ENCODE measurements at regions not wholly inside any gene's neighbourhood (a gene's known extent, or its start where the extent isn't known, plus 50 kb on each side); places are given as distances from the start of the nearest gene placed in this dataset.

DNA sequence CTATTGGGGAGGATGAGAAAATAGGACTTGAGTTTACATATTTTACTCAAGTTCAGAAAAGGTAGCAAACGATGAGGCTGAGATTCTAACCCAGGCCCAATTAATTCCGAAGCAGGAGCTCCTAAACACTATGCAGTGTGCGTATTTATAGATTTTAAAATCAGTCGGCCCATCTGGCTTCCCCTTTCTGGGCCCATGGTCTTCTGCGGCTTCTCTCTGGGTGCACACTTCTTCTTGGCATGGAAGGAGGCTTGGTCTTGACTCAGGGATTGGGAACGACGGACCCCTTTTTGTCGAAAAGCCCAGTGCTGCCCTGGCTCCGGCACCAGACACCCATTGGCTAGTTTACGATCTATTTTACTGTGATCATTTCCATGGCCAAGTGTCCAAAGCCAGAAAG, 1433.8 kb downstream of the BRD1 start:
- Histone ChIP-seq H3K4me1 (ENCODE audit: insufficient read depth, low read length) (no peaks in the 10 kb centered on the region), H3K36me3 (ENCODE audit: insufficient read depth, low read length) (no peaks in the 10 kb centered on the region), H3K9me3 (ENCODE audit: low read length) (no peaks in the 10 kb centered on the region), H3K27me3 (ENCODE audit: insufficient read depth, low read length, poor library complexity, severe bottlenecking) (no peaks in the 10 kb centered on the region), H3K27ac (ENCODE audit: low read depth, low read length) (no peak overlapping the region), H3K4me3 (ENCODE audit: low read length) (no peak overlapping the region)
- H3K9me3 Mint-ChIP-seq = no peaks in the 10 kb centered on the region
- POLR2A ChIA-PET = no interaction called here
- H3K27ac Mint-ChIP-seq = no peak overlapping the region
- no peak overlapping the region for H3K4me3 Mint-ChIP-seq
- DNase-seq = no peak
- H3K4me1 Mint-ChIP-seq = no peaks in the 10 kb centered on the region
- CTCF ChIA-PET = no interaction called here
- H3K36me3 Mint-ChIP-seq = no peaks in the 10 kb centered on the region
- H3K27me3 Mint-ChIP-seq = peaks cover 0 to 5% of the 10 kb centered on the region in 2 donors

GRCh38 chr22:48393041-48393370, 1434.7 kb downstream of the BRD1 start:
- Histone ChIP-seq H3K9me3 (ENCODE audit: low read length) (no peaks in the 10 kb centered on the region), H3K27me3 (ENCODE audit: insufficient read depth, low read length, poor library complexity, severe bottlenecking) (no peaks in the 10 kb centered on the region), H3K4me3 (ENCODE audit: low read length) (no peak overlapping the region), H3K4me1 (ENCODE audit: insufficient read depth, low read length) (no peaks in the 10 kb centered on the region), H3K36me3 (ENCODE audit: insufficient read depth, low read length) (no peaks in the 10 kb centered on the region), H3K27ac (ENCODE audit: low read depth, low read length) (no peak overlapping the region)
- CTCF ChIA-PET = no interaction called here
- Mint-ChIP-seq H3K4me3 (no peak overlapping the region), H3K36me3 (no peaks in the 10 kb centered on the region), H3K4me1 (no peaks in the 10 kb centered on the region), H3K27me3 (peaks cover 0 to 5% of the 10 kb centered on the region in 2 donors), H3K27ac (no peak overlapping the region), H3K9me3 (no peaks in the 10 kb centered on the region)
- DNase-seq = no peak
- POLR2A ChIA-PET = no interaction called here

GRCh38 chr22:48391820-48392219, 1435.9 kb downstream of the BRD1 start:
- Histone ChIP-seq H3K9me3 (ENCODE audit: low read length) (no peaks in the 10 kb centered on the region), H3K4me1 (ENCODE audit: insufficient read depth, low read length) (no peaks in the 10 kb centered on the region), H3K4me3 (ENCODE audit: low read length) (no peak overlapping the region), H3K27me3 (ENCODE audit: insufficient read depth, low read length, poor library complexity, severe bottlenecking) (no peaks in the 10 kb centered on the region), H3K36me3 (ENCODE audit: insufficient read depth, low read length) (no peaks in the 10 kb centered on the region), H3K27ac (ENCODE audit: low read depth, low read length) (no peak overlapping the region)
- Mint-ChIP-seq H3K4me3 (no peak overlapping the region), H3K4me1 (no peaks in the 10 kb centered on the region), H3K36me3 (no peaks in the 10 kb centered on the region), H3K27ac (no peak overlapping the region), H3K27me3 (peaks cover 0 to 5% of the 10 kb centered on the region in 2 donors), H3K9me3 (peaks cover 0 to 4% (median 0%) of the 10 kb centered on the region in 5 donors)
- no peak for DNase-seq
- ChIA-PET CTCF (no interaction called here), POLR2A (no interaction called here)

DNA sequence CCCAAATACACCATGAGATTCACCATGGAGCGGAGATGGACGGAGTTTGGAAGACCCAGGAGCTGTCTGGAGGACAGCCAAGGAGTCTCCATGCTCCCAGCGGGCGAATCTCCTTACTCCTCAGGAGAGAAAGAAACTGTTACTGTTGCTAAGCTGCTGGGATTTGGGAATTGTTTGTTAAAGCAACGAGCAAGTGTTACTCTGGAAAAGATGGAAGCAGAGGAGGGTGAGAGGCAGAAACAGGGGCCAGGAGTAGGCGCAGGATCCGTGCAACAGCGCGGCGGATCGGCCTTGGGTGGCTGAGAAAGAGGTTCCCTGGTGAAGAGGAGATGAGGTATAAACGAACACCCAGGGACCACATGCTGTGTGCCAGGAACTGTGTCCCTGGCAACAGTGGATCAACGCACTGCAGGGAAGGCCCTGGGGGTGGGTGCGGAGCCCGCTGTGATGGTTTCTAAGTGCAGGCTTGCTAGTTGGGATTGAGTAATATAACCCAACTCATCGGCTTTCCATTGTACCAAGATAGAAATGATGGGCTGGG, 1436.4 kb downstream of the BRD1 start:
- H3K27me3 Mint-ChIP-seq = peaks cover 0 to 5% of the 10 kb centered on the region in 2 donors
- no peaks in the 10 kb centered on the region for H3K4me1 Mint-ChIP-seq
- Histone ChIP-seq H3K4me3 (ENCODE audit: low read length) (no peak overlapping the region), H3K27me3 (ENCODE audit: insufficient read depth, low read length, poor library complexity, severe bottlenecking) (no peaks in the 10 kb centered on the region), H3K9me3 (ENCODE audit: low read length) (no peaks in the 10 kb centered on the region), H3K36me3 (ENCODE audit: insufficient read depth, low read length) (no peaks in the 10 kb centered on the region), H3K4me1 (ENCODE audit: insufficient read depth, low read length) (no peaks in the 10 kb centered on the region), H3K27ac (ENCODE audit: low read depth, low read length) (no peak overlapping the region)
- H3K4me3 Mint-ChIP-seq = no peak overlapping the region
- CTCF ChIA-PET = no interaction called here
- no peak for DNase-seq
- no peak overlapping the region for H3K27ac Mint-ChIP-seq
- H3K36me3 Mint-ChIP-seq = no peaks in the 10 kb centered on the region
- peaks cover 0 to 5% (median 0%) of the 10 kb centered on the region in 5 donors for H3K9me3 Mint-ChIP-seq
- POLR2A ChIA-PET = no interaction called here

- Mint-ChIP-seq H3K9me3 (peaks cover 2 to 15% (median 10%) of the 10 kb centered on the region in 5 donors), H3K27ac (no peak overlapping the region), H3K4me1 (no peaks in the 10 kb centered on the region), H3K36me3 (no peaks in the 10 kb centered on the region), H3K27me3 (peaks cover 0 to 5% of the 10 kb centered on the region in 2 donors), H3K4me3 (no peak overlapping the region)
- ChIA-PET CTCF (no interaction called here), POLR2A (no interaction called here)
- H3K27ac ChIP-seq (ENCODE audit: low read depth, low read length) = no peak overlapping the region
- no peak overlapping the region for H3K4me3 ChIP-seq (ENCODE audit: low read length)
- DNase-seq = no peak
- H3K27me3 ChIP-seq (ENCODE audit: insufficient read depth, low read length, poor library complexity, severe bottlenecking) = no peaks in the 10 kb centered on the region
- H3K4me1 ChIP-seq (ENCODE audit: insufficient read depth, low read length) = no peaks in the 10 kb centered on the region
- H3K9me3 ChIP-seq (ENCODE audit: low read length) = no peaks in the 10 kb centered on the region
- no peaks in the 10 kb centered on the region for H3K36me3 ChIP-seq (ENCODE audit: insufficient read depth, low read length)
These were observed 1437.8 kb downstream of the BRD1 start for GRCh38 chr22:48389916-48390315.

DNA sequence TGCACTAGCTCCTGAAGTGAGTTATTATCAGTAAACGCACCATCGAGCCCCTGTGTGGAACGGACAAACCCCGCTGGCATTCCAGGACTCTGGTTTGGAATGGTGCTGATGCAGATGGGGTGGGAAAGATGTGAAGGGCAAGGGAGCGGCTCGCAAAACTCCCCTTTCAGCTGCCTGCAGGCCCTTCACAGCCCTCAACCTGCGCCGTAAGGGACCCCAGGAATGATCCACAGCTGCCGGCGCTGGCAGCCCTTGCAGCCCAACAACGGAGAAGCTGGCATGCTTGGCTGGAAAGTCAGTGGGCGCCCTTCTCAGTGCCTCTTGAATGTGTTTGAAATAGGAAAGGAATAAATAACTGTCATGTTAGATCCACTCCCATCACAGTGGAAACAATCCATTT, 1445.5 kb downstream of the BRD1 start:
- no peak overlapping the region for H3K4me3 Mint-ChIP-seq
- H3K27ac Mint-ChIP-seq = peak overlapping the region in 1 of 8 donors; percentile 65
- POLR2A ChIA-PET = no interaction called here
- Histone ChIP-seq H3K27me3 (ENCODE audit: insufficient read depth, low read length, poor library complexity, severe bottlenecking) (no peaks in the 10 kb centered on the region), H3K27ac (ENCODE audit: low read depth, low read length) (no peak overlapping the region), H3K9me3 (ENCODE audit: low read length) (no peaks in the 10 kb centered on the region), H3K4me3 (ENCODE audit: low read length) (no peak overlapping the region), H3K36me3 (ENCODE audit: insufficient read depth, low read length) (no peaks in the 10 kb centered on the region), H3K4me1 (ENCODE audit: insufficient read depth, low read length) (no peaks in the 10 kb centered on the region)
- peaks cover 3 to 11% of the 10 kb centered on the region in 2 donors for H3K27me3 Mint-ChIP-seq
- H3K9me3 Mint-ChIP-seq = peaks cover 8 to 30% (median 16%) of the 10 kb centered on the region in 5 donors
- no peak for DNase-seq
- H3K36me3 Mint-ChIP-seq = no peaks in the 10 kb centered on the region
- CTCF ChIA-PET = no interaction called here
- no peaks in the 10 kb centered on the region for H3K4me1 Mint-ChIP-seq

- Histone ChIP-seq H3K4me1 (ENCODE audit: insufficient read depth, low read length) (no peaks in the 10 kb centered on the region), H3K27me3 (ENCODE audit: insufficient read depth, low read length, poor library complexity, severe bottlenecking) (no peaks in the 10 kb centered on the region), H3K36me3 (ENCODE audit: insufficient read depth, low read length) (no peaks in the 10 kb centered on the region), H3K9me3 (ENCODE audit: low read length) (no peaks in the 10 kb centered on the region), H3K27ac (ENCODE audit: low read depth, low read length) (no peak overlapping the region), H3K4me3 (ENCODE audit: low read length) (no peak overlapping the region)
- CTCF ChIA-PET = no interaction called here
- no peak overlapping the region for H3K27ac Mint-ChIP-seq
- H3K27me3 Mint-ChIP-seq = peaks cover 3 to 15% of the 10 kb centered on the region in 2 donors
- peaks cover 7 to 18% (median 8%) of the 10 kb centered on the region in 5 donors for H3K9me3 Mint-ChIP-seq
- DNase-seq = no peak
- no peaks in the 10 kb centered on the region for H3K36me3 Mint-ChIP-seq
- POLR2A ChIA-PET = no interaction called here
- H3K4me1 Mint-ChIP-seq = no peaks in the 10 kb centered on the region
- no peak overlapping the region for H3K4me3 Mint-ChIP-seq
These were observed 1447.5 kb downstream of the BRD1 start for GRCh38 chr22:48380016-48380665.

- Mint-ChIP-seq H3K4me1 (no peaks in the 10 kb centered on the region), H3K27me3 (peaks cover 3 to 19% of the 10 kb centered on the region in 2 donors), H3K4me3 (no peak overlapping the region), H3K36me3 (no peaks in the 10 kb centered on the region), H3K9me3 (peaks cover under 1 to 10% (median 3%) of the 10 kb centered on the region in 5 donors), H3K27ac (no peak overlapping the region)
- ChIA-PET POLR2A (no interaction called here), CTCF (no interaction called here)
- no peak for DNase-seq
- Histone ChIP-seq H3K9me3 (ENCODE audit: low read length) (no peaks in the 10 kb centered on the region), H3K4me1 (ENCODE audit: insufficient read depth, low read length) (no peaks in the 10 kb centered on the region), H3K4me3 (ENCODE audit: low read length) (no peak overlapping the region), H3K36me3 (ENCODE audit: insufficient read depth, low read length) (no peaks in the 10 kb centered on the region), H3K27ac (ENCODE audit: low read depth, low read length) (no peak overlapping the region), H3K27me3 (ENCODE audit: insufficient read depth, low read length, poor library complexity, severe bottlenecking) (no peaks in the 10 kb centered on the region)
These were observed 1448.3 kb downstream of the BRD1 start for GRCh38 chr22:48379371-48379770.

Data from CD8-positive, alpha-beta memory T cell (primary cell).